Common myeloid progenitor, CD34-positive (primary cell): ENCODE measurements at regions not wholly inside any gene's neighbourhood (a gene's known extent, or its start where the extent isn't known, plus 50 kb on each side); places are given as distances from the start of the nearest gene placed in this dataset.
"Not testable (repeated sequence)": the region's sequence is repeated elsewhere in the genome, so short reads cannot be mapped to it uniquely, and the experiment has no call there.

Experiments used
- CTCF ChIA-PET: fragments of 350-600 bp; sonication (Branson Sonifier 250); formaldehyde crosslinking; loops from one replicate; lab custom pipeline; 2021; ENCODE audit warnings: antibody characterized with exemption; lab: Charles Lee
- POLR2A ChIA-PET: fragments of 350-600 bp; sonication (Branson Sonifier 250); formaldehyde crosslinking; loops from one replicate; lab custom pipeline; 2021; ENCODE audit warnings: antibody characterized with exemption; lab: Charles Lee
- DNase-seq, 3 donors: peaks; one replicate each; pipeline versions ENCODE4 v3.0.0 to v3.0.0-alpha.2; 2013
- H3K27ac ChIP-seq, 2 experiments: 1 replicate in 1 of 2; 2 replicates in 1 of 2; pipeline ENCODE4 v1.7.0; 2013; ENCODE audit warnings: inconsistent platforms in 2 of 2, low read length in 2 of 2, mild to moderate bottlenecking in 2 of 2, low read depth in 1 of 2, moderate library complexity in 1 of 2; ENCODE audit not compliant: severe bottlenecking in 2 of 2, insufficient read depth in 1 of 2, poor library complexity in 1 of 2
- H3K27me3 ChIP-seq, 5 experiments: replicated peaks in 2 of 5; 1 replicate in 3 of 5; 2 replicates in 2 of 5; pipeline versions ENCODE4 v1.6.1 to v1.7.0; 2013; ENCODE audit warnings: low read length in 4 of 5, mild to moderate bottlenecking in 2 of 5, moderate library complexity in 2 of 5, inconsistent platforms in 1 of 5; ENCODE audit not compliant: insufficient read depth in 5 of 5, control insufficient read depth in 4 of 5
- H3K36me3 ChIP-seq, 4 experiments: 1 replicate in 2 of 4; 2 replicates in 2 of 4; pipeline versions ENCODE4 v1.6.1 to v1.7.0; 2013; ENCODE audit warnings: low read length in 3 of 4, control low read depth in 1 of 4, mild to moderate bottlenecking in 1 of 4; ENCODE audit not compliant: control insufficient read depth in 4 of 4, insufficient read depth in 4 of 4
- H3K4me1 ChIP-seq, 4 experiments: 1 replicate in 3 of 4; 2 replicates in 1 of 4; pipeline versions ENCODE4 v1.6.1 to v1.7.1; 2013; ENCODE audit warnings: low read length in 3 of 4, mild to moderate bottlenecking in 3 of 4, control low read depth in 1 of 4, inconsistent platforms in 1 of 4, moderate library complexity in 1 of 4; ENCODE audit not compliant: control insufficient read depth in 4 of 4, insufficient read depth in 4 of 4; ENCODE audit errors: control extremely low read depth in 1 of 4
- H3K4me3 ChIP-seq, 7 experiments: 1 replicate in 4 of 7; 2 replicates in 3 of 7; pipeline versions ENCODE4 v1.5.1 to v1.7.0; 2013; ENCODE audit warnings: mild to moderate bottlenecking in 7 of 7, low read length in 6 of 7, moderate library complexity in 6 of 7, inconsistent platforms in 2 of 7, low read depth in 2 of 7, control low read depth in 1 of 7; ENCODE audit not compliant: insufficient read depth in 4 of 7, control insufficient read depth in 1 of 7; ENCODE audit errors: extremely low read depth in 1 of 7
- H3K9me3 ChIP-seq, 5 experiments: 1 replicate in 4 of 5; 2 replicates in 1 of 5; pipeline versions ENCODE4 v1.6.1 to v1.7.1; 2013; ENCODE audit warnings: low read length in 4 of 5, mild to moderate bottlenecking in 2 of 5, inconsistent platforms in 1 of 5, low read depth in 1 of 5, moderate library complexity in 1 of 5; ENCODE audit not compliant: control insufficient read depth in 4 of 5, insufficient read depth in 2 of 5; ENCODE audit errors: control extremely low read depth in 1 of 5
- WGBS: methylation state at CpG from one replicate; pipeline ENCODE4 v1.1.5; 2013; ENCODE audit not compliant: insufficient coverage; 5-methylcytosine and 5-hydroxymethylcytosine counted together

- no peaks in the 10 kb centered on the region for H3K9me3 ChIP-seq
- POLR2A ChIA-PET = no interaction called here
- no peak overlapping the region for H3K27ac ChIP-seq
- H3K4me3 ChIP-seq = no peak overlapping the region
- no peaks in the 10 kb centered on the region for H3K27me3 ChIP-seq
- no CpG with 5 or more reads among the region's 1 CpG for WGBS
- CTCF ChIA-PET = interaction anchor here (1.2 kb wide), 1 partner anchor 26 kb away, joined by 3 read pairs; no protein-coding TSS in a partner anchor
- peak in 2 of 3 donors; percentile 13 to 19 for DNase-seq
- no peaks in the 10 kb centered on the region for H3K36me3 ChIP-seq
- no peaks in the 10 kb centered on the region for H3K4me1 ChIP-seq
Observed at GRCh38 chr3:150329408-150329807, 78.7 kb upstream of the TSC22D2 start.

GRCh38 chr3:150328654-150329040 lies 79.5 kb upstream of the TSC22D2 start:
- ChIA-PET CTCF (interaction anchor here (0.8 kb wide), 1 partner anchor 26 kb away, joined by 3 read pairs; no protein-coding TSS in a partner anchor), POLR2A (no interaction called here)
- Histone ChIP-seq H3K27me3 (no peaks in the 10 kb centered on the region), H3K27ac (no peak overlapping the region), H3K36me3 (no peaks in the 10 kb centered on the region), H3K4me3 (no peak overlapping the region), H3K4me1 (no peaks in the 10 kb centered on the region), H3K9me3 (no peaks in the 10 kb centered on the region)
- WGBS = 95% methylated on average over 2 of the region's 2 CpGs
- no peak for DNase-seq

- Histone ChIP-seq H3K4me1 (no peaks in the 10 kb centered on the region), H3K27me3 (no peaks in the 10 kb centered on the region), H3K9me3 (no peaks in the 10 kb centered on the region), H3K27ac (no peak overlapping the region), H3K4me3 (no peak overlapping the region), H3K36me3 (no peaks in the 10 kb centered on the region)
- ChIA-PET CTCF (interaction anchor here (0.8 kb wide), 1 partner anchor 26 kb away, joined by 3 read pairs; no protein-coding TSS in a partner anchor), POLR2A (no interaction called here)
- no peak for DNase-seq
- 88% methylated on average over 11 of the region's 13 CpGs for WGBS
Observed at GRCh38 chr3:150327678-150328653, 80.1 kb upstream of the TSC22D2 start.

- ChIA-PET CTCF (interaction anchor here (1.2 to 1.7 kb wide), 2 partner anchors 10 to 13 kb away, joined by 3 to 5 read pairs; no protein-coding TSS in a partner anchor), POLR2A (no interaction called here)
- Histone ChIP-seq H3K27ac (no peak overlapping the region), H3K4me3 (no peak overlapping the region), H3K9me3 (no peaks in the 10 kb centered on the region), H3K4me1 (no peaks in the 10 kb centered on the region), H3K27me3 (no peaks in the 10 kb centered on the region), H3K36me3 (no peaks in the 10 kb centered on the region)
- DNase-seq = no peak
- 90% methylated on average over 3 of the region's 4 CpGs for WGBS
Observed at GRCh38 chr3:150324788-150325187, 83.3 kb upstream of the TSC22D2 start.

GRCh38 chr3:150324245-150324644 lies 83.9 kb upstream of the TSC22D2 start:
- H3K36me3 ChIP-seq = no peaks in the 10 kb centered on the region
- POLR2A ChIA-PET = no interaction called here
- no peak for DNase-seq
- H3K27me3 ChIP-seq = no peaks in the 10 kb centered on the region
- CTCF ChIA-PET = interaction anchor here (1.7 kb wide), 1 partner anchor 10 kb away, joined by 5 read pairs; no protein-coding TSS in a partner anchor
- H3K4me3 ChIP-seq = no peak overlapping the region
- whole genome bisulfite sequencing = 100% methylated on average over 1 of the region's 3 CpGs
- no peak overlapping the region for H3K27ac ChIP-seq
- no peaks in the 10 kb centered on the region for H3K9me3 ChIP-seq
- no peaks in the 10 kb centered on the region for H3K4me1 ChIP-seq

GRCh38 chr3:150323770-150324169 lies 84.3 kb upstream of the TSC22D2 start:
- no peaks in the 10 kb centered on the region for H3K4me1 ChIP-seq
- no peaks in the 10 kb centered on the region for H3K36me3 ChIP-seq
- ChIA-PET POLR2A (no interaction called here), CTCF (interaction anchor here (1.7 kb wide), 1 partner anchor 9 kb away, joined by 5 read pairs; no protein-coding TSS in a partner anchor)
- H3K9me3 ChIP-seq = no peaks in the 10 kb centered on the region
- H3K27ac ChIP-seq = no peak overlapping the region
- no peak for DNase-seq
- no peak overlapping the region for H3K4me3 ChIP-seq
- no peaks in the 10 kb centered on the region for H3K27me3 ChIP-seq
- WGBS = 100% methylated on average over 1 of the region's 1 CpG

- DNase-seq, H3K36me3 ChIP-seq, CTCF ChIA-PET, H3K9me3 ChIP-seq, H3K27me3 ChIP-seq, H3K4me3 ChIP-seq, POLR2A ChIA-PET, H3K27ac ChIP-seq, H3K4me1 ChIP-seq: not testable (repeated sequence)
- 80% methylated on average over 1 of the region's 23 CpGs for WGBS
Observed at GRCh38 chr3:150323091-150323490, 85.0 kb upstream of the TSC22D2 start.
